Osteocyte (in vitro differentiated cells): ENCODE measurements at regions not wholly inside any gene's neighbourhood (a gene's known extent, or its start where the extent isn't known, plus 50 kb on each side); places are given as distances from the start of the nearest gene placed in this dataset.

Experiments
- DNase-seq: peaks from one replicate; pipeline ENCODE4 v3.0.0; 2021; ENCODE audit warnings: mixed read lengths; ENCODE audit not compliant: unreplicated experiment; ENCODE audit errors: extremely low spot score
- H3K27ac Mint-ChIP-seq: one replicate; pipeline ENCODE4 v1.8.0; 2021; ENCODE audit warnings: mild to moderate bottlenecking, mixed read lengths; ENCODE audit not compliant: unreplicated experiment
- H3K27me3 Mint-ChIP-seq: one replicate; pipeline ENCODE4 v1.8.0; 2021; ENCODE audit warnings: mixed read lengths; ENCODE audit not compliant: unreplicated experiment
- H3K36me3 Mint-ChIP-seq: one replicate; pipeline ENCODE4 v1.8.0; 2021; ENCODE audit warnings: mixed read lengths; ENCODE audit not compliant: unreplicated experiment
- H3K4me1 Mint-ChIP-seq: one replicate; pipeline ENCODE4 v1.8.0; 2021; ENCODE audit warnings: mixed read lengths; ENCODE audit not compliant: unreplicated experiment
- H3K4me3 Mint-ChIP-seq: one replicate; pipeline ENCODE4 v1.8.0; 2021; ENCODE audit warnings: mild to moderate bottlenecking, moderate library complexity, mixed read lengths; ENCODE audit not compliant: unreplicated experiment
- H3K9me3 Mint-ChIP-seq: one replicate; pipeline ENCODE4 v1.8.0; 2021; ENCODE audit warnings: mixed read lengths; ENCODE audit not compliant: unreplicated experiment
- CTCF ChIP-seq: fragments of 200-600 bp; sonication (generic); IDR thresholded peaks from 2 replicates; pipeline ENCODE4 v1.5.0; 2021; ENCODE audit warnings: antibody characterized with exemption, mild to moderate bottlenecking, moderate library complexity

- Mint-ChIP-seq H3K4me3 (no peak overlapping the region), H3K36me3 (no peaks in the 10 kb centered on the region), H3K9me3 (peaks cover 10% of the 10 kb centered on the region), H3K27ac (no peak overlapping the region), H3K4me1 (no peaks in the 10 kb centered on the region), H3K27me3 (no peaks in the 10 kb centered on the region)
- no peak for DNase-seq
- TF ChIP-seq CTCF: no peak
Observed at GRCh38 chr12:118608770-118609344, 232.5 kb downstream of the SUDS3 start.

DNA sequence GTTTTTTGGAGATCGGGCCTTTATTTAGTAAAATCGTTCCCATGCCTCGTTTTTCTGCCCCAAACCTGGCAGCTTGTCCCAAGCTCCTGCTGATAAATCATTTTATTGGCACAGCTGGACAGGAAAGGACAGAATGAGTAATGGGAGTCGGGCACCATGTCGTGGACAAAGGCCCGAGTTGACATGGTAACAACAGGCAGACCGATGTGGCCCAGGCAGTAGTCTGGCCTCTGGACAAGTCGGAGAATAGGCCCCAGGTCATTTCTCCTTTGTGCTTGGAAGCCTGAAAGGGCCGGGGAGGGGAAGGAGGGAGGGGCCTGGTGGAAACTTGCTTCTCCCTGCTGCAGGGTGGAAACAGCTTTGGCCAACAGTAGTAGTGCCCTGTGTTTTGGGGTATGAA lies 234.9 kb downstream of the SUDS3 start:
- Mint-ChIP-seq H3K27me3 (no peaks in the 10 kb centered on the region), H3K4me1 (no peaks in the 10 kb centered on the region), H3K9me3 (peaks cover 18% of the 10 kb centered on the region), H3K4me3 (no peak overlapping the region), H3K36me3 (no peaks in the 10 kb centered on the region), H3K27ac (no peak overlapping the region)
- TF ChIP-seq CTCF: no peak
- DNase-seq: no peak

DNA sequence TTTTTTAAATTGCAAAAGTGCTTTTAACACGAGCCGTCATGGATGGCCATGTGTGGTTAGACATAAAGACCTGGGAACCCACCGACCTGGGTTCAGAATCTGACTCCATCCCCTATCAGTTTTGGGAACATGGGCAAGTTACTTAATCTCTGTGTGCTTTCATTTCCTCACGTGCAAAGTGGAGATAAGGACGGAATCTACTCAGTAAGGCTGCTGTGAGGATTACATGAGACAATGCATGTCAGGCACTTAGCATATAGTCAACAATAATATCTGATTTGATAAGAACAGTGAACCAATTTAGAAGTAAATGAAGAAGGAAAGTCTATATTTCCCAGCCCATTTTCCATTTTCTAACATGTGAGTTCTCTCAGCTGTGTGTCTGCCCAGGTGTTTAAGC lies 235.4 kb downstream of the SUDS3 start:
- no peak overlapping the region for H3K27ac Mint-ChIP-seq
- no peak for DNase-seq
- no peaks in the 10 kb centered on the region for H3K27me3 Mint-ChIP-seq

GRCh38 chr12:118617611-118618450 lies 241.5 kb downstream of the SUDS3 start:
- peaks cover 20% of the 10 kb centered on the region for H3K9me3 Mint-ChIP-seq
- no peak overlapping the region for H3K27ac Mint-ChIP-seq
- no peaks in the 10 kb centered on the region for H3K4me1 Mint-ChIP-seq
- H3K36me3 Mint-ChIP-seq: no peaks in the 10 kb centered on the region
- no peak for DNase-seq
- no peak for TF ChIP-seq CTCF
- H3K4me3 Mint-ChIP-seq: no peak overlapping the region
- no peaks in the 10 kb centered on the region for H3K27me3 Mint-ChIP-seq

More for the DNA sequence above, 235.4 kb downstream of the SUDS3 start:
- Mint-ChIP-seq H3K36me3 (no peaks in the 10 kb centered on the region), H3K9me3 (peaks cover 18% of the 10 kb centered on the region), H3K4me3 (no peak overlapping the region), H3K4me1 (no peaks in the 10 kb centered on the region)
- TF ChIP-seq CTCF: no peak

DNA sequence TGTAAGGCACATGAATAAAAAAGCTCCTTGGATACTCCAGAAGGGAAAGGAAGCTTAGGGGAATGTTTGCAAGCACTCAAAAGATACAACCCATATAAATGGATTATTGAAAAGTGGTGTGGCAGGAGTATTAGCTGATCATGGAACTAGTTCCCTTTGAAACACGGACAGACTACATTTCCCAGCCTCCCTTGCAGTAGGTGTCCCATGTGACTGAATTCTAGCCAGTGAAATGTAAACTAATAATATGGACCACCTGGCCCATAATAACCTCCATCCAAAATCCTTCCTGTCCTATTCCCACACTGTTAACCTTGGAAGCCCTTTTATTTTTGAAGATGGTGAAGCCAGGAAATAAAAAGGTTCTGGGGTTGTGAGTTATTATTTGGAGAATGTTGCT lies 242.3 kb downstream of the SUDS3 start:
- Mint-ChIP-seq H3K9me3 (peaks cover 14% of the 10 kb centered on the region), H3K4me3 (no peak overlapping the region), H3K27me3 (no peaks in the 10 kb centered on the region), H3K36me3 (no peaks in the 10 kb centered on the region), H3K4me1 (no peaks in the 10 kb centered on the region), H3K27ac (no peak overlapping the region)
- no peak for DNase-seq
- TF ChIP-seq CTCF: no peak
